Activated naive CD4-positive, alpha-beta T cell treated with Interleukin-2 at 50 U/mL for 16 hours (primary cell): ENCODE measurements at regions not wholly inside any gene's neighbourhood (a gene's known extent, or its start where the extent isn't known, plus 50 kb on each side); places are given as distances from the start of the nearest gene placed in this dataset.
"Not testable (repeated sequence)": the region's sequence is repeated elsewhere in the genome, so short reads cannot be mapped to it uniquely, and the experiment has no call there.

Source experiments
- DNase-seq: peaks from one replicate; pipeline ENCODE4 v3.0.0-alpha.2; 2020

DNA sequence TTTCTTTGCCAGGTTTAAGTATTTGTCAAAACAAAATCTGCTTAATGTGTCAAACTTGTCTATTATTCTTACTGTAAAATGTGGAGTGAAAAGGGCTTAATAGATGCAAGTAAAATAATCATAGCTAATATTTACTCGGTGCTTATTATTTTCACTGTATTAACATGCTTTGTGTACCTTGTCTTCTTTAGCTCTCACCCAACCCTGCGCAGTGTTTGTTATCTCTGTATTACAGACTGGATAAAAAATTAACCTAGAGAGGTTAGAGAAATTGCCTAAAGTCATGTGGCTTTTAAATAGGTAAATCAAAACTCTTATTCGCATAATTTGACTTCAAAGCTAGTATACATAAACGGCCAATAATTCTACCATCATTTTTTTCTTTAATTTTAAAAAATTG, 1864.8 kb downstream of the MAT2B start:
- DNase-seq, result no peak

DNA sequence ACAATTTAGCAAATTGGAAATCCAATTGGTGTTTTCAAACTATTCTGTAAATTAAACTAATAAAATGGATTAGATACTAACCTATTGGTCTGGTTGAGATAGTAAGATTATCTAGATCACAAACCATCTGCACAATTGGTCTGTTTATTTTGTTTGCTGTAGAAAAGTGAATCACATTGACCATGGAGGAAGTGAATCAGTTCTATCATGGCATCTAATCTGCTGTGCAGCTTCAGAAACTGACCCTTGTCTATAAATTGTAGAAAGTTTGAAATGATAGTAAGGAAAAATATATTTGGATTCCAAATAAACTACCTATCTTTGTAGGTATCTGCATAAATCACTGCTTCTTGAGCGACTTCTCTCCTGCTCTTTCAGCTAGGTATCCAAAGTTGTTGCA, 1865.4 kb downstream of the MAT2B start:
- DNase-seq, result no peak

DNA sequence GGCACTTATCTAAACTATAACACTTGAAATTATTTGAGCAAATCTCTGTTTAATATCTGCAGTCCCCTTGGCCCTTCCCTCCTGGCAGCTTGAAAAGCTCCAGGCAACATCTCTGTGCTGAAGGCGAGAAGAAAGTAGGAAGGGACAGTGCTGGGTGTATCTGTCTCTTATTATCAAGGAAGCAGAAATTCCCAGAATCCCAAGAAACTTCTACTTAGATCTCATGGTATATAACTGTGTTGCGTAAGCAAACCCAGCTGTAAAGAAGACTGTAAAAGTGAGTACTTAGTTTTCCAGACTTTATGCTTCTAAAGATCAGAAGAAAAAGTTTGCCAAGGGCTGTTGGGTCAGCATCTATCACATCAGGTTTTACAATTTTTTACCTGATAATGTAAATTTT, 1869.8 kb downstream of the MAT2B start:
- DNase-seq, result no peak

DNA sequence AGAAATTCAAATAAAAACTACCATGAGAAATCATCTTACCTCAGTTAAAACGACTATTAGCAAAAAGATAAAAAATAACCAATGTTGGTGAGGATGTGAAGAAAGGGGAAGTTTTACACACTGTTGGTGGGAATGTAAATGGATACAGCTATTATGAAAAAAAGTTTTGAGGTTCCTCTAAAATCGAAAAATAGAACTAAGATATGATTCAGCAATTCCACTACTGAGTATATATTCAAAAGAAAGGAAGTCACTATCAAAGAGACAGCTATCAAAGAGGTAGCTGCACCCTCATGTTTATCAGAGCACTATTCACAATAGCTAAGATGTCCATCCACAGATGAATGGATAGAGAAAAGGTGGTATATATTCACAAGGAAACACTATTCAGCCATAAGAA, 1888.4 kb downstream of the MAT2B start:
- DNase-seq, result no peak

DNA sequence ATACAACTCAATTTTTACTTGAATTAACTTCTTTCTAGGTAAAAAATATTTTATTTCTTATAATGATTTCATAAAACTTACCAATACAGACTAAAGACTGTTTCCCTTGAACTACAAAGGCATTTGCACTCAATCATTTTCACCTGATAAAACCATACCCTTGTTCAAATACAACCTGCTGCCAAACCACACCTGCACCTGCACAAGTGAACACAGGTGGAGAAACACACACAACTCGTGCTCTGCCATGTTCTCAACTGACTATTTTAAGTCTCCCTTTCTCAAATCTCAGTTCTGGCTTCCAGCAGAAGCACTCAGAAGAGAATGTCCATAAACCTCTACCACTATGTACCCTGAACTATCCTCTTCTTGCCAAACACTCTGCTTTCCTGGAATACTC, 1892.1 kb downstream of the MAT2B start:
- no peak for DNase-seq

DNA sequence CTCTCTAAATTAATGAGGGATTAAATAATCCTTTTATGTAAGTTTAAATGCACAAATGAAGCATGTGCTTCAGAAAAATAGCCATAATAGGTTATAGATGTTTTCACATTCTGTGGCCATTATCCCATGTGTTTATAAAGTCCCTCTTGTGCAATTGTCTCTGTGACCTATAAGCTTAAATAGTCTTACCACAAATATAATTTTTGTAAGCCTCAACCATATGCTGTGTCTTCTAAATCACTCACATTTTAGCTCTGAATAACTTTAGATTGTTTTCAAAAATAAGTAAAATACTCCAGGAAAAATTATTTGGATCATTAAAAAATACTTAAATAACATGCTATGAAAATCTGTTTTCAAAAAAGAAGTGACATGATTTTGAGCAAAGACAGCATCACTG, 1894.7 kb downstream of the MAT2B start:
- DNase-seq, result no peak

DNA sequence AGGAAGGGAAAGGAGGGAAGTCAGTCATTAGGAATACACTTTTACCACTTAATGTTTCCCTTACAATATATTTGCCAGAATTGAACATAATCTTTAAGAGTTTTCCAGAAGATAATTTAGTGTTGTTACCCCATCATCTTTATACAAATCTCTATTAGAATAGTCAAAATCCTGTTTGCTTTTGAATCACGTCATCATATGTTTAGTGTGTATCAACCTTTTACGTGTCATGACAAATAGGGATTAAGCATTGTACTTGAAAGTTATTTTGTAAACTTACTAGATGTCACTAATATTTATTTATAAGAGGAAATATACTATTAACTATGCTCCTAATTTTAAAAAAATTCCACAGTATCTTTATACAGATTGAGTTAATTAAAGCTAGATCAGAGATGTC, 1899.5 kb downstream of the MAT2B start:
- no peak for DNase-seq

DNA sequence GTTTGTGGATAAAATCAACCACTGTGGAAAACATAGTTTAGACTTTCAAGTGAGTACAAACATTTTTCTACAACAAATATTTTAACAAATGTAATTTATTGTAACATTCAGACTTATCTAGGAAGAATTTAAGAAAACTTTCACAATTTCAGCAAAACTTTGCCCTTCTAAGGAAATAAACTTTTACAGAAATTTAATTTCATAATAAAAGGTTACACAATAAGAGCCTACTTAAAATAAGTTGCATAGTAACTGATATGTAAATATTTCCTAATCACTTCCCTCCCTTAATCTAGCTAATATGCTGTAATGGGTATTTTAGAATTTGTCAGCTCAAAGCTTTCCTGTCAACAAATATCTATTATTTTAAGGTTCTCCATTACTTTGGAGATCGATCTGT, 1899.9 kb downstream of the MAT2B start:
- DNase-seq, result no peak

DNA sequence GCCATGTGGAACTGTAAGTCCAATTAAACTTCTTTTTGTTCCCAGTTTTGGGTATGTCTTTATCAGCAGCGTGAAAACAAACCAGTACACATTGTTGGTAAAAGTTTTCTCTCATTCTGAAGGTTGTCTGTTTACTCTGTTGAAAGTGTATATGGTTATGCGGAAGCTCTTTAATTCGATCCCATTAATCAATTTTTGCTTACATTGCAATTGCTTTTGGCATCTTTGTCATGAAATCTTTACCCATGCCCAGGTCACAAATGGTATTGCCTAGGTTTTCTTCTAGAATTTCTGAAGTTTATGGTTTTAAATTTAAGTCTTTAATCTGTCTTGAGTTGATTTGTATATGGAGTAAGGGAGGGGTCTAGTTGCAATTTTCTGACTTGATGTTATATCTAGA, 1901.9 kb downstream of the MAT2B start:
- no peak for DNase-seq

DNA sequence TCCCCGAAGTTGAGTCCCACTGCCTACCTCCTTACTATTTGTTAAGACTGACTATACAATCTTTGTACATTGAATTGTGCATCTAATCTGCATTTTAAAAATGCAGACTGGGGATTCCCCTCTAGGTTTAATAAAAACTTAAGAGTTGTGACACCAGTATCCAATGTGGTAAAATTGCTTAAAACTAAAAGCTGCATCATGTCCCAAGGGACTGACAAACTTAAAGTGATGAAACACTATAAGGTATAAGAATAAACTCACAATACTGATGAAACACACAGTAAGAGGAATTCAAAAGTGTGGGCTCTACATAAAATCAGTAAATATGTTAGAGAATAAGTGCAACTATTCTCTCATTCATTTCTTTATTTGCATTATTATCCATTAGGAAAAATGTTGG, 1905.1 kb downstream of the MAT2B start:
- no peak for DNase-seq

DNA sequence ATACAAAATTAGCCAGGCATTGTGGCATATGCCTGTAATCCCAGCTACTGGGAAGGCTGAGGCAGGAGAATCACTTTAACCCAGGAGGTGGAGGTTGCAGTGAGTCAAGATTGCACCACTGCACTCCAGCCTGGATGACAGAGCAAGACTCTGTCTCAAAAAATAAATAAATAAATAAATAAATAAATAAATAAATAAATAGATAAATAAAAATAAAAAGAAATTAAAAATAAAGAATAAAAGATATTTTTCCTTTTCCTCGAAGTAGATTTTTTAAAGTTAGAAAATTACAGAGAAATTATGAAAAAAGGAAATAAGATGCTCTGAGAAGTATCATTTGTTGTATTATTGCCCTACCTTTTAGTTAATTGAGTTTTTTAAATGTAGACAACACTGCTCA, 1906.1 kb downstream of the MAT2B start:
- not testable (repeated sequence) for DNase-seq

DNA sequence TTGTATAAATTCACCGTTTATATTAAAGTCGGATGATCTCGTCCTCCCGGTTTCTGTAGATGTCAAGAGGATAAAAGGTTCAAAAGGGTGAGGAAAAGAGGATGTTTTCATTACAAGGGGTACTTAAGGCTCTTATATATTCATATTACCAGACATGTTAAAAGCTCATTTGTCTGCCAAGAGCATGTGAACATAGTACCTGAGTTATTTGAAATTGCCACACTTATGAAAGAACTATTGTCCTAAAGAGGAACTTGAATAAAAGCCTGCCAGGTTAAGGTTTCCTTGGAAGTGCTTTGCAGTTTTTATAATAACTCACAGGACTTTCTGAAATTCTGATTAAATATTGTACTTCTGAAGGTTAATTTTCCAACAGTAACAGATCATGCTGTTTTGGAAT, 1915.1 kb downstream of the MAT2B start:
- no peak for DNase-seq

DNA sequence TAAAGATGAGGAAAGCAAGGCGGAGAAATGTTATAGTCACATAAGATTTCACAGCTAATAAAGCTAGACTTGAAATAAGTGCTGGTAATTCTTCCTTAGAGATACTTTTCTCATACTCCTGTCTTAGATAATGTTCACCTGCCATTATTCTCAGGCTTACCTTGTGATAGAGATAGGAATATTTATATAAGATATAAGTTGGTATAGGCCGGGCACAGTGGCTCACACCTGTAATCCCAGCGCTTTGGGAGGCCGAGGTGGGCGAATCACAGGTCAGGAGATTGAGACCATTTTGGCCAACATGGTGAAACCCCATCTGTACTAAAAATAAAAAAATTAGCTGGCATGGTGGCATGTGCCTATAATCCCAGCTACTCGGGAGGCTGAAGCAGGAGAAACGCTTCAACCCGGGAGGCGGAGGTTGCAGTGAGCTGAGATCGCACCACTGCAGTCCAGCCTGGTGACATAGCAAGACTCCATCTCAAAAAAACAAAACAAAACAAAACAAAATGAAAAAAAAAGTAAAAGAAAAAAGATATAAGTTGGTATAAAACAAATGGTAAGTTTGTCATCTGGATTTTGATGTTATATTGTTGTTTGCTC, 1918.4 kb downstream of the MAT2B start:
- no peak for DNase-seq

DNA sequence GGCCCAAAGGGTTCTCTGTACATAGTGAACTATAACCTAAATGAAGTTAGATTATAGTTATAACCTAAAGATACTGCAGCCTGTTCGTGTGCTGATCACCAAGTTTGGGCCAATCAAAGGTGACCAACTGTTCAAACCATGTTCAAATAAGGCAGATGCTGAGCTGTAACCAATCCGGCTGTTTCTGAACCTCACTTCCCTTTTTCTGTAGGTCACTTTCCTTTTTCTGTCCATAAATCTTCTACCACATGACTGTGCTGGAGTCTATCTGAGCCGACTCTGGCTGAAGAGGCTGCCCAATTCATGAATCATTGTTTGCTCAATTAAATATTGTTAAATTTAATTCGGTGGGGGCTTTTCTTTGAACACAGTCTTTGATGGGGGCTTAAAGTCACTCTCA, 1920.2 kb downstream of the MAT2B start:
- DNase-seq, result no peak

DNA sequence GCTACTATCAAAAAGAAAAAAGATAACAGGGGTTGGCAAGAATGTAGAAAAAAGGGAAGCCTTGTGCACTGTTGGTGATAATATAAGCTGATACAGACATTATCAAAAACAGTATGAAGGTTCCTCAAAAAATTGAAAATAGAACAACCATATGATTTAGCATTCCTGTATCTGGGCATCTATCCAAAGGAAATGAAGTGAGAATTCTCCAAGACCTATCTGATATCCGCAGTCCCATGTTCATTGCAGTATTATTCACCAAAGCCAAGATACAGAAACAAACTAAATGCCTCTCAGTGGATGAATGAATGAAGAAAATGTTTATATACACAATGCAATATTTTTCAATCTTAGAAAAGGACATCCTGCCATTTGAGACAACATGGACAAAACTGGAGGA, 1943.3 kb downstream of the MAT2B start:
- no peak for DNase-seq

DNA sequence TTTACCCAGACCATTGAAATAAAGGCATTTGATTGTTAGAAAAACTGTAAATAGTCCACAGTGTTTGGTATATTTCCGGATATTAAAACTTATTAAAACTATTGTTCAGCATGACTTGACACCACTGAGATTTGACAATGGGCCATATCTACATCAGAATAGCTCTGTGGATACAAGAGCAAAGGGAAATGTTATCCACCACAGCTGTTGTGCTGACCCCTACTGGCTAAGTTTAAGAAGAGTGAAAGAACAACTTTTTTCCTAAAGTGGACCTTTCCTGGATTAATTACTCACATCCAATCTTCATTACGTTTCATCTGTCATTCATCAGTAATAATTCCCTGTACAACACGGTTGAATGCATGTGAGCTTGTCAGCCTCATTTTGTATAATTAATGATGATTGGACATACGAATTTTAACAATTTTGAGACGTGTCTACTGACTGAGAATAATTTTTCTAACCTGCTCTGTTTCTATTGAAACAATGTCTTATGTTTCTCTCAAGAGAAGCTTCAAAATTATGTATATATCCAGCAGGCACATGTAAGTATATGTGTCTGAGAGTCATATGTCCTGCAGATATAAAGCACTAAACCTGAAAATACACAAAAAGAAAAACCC, 1952.6 kb downstream of the MAT2B start:
- no peak for DNase-seq

DNA sequence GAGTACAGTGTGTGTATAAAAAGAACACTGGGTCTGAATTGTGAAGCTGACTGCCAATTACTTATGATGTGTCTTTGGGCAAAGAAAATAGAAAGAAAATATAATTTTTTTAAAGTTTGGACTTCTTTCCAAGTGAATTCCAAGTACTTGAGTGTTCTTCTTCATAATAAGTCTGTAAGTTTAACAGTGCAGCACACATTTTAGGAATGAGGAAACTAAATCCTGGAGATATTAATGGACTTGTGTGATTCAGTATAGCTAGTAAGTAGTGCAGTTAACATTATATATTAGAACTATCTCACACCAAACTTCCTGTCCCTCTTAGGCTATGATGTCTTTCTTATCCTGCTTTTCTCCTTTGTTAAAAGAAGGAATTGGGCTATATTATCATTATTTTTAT, 1953.8 kb downstream of the MAT2B start:
- DNase-seq, result no peak

DNA sequence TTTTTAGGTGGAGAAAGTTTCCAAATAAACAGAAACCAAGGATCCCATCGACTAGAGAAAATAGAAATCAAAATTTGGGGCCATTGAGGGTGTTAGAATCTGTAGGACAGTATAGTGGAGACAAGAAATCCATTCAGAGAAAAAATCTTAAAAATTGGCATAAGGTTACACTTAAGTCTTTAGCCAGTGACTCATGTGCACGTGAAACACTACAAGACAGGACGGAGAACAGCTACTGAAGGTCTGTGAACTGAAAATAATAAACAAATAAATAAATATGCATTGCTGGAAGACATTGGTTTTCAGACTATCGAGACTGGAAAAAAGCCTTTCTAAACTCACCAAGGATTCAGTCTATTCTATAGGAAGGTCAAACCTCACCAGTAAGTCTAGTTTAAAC, 1955.5 kb downstream of the MAT2B start:
- DNase-seq, result no peak

DNA sequence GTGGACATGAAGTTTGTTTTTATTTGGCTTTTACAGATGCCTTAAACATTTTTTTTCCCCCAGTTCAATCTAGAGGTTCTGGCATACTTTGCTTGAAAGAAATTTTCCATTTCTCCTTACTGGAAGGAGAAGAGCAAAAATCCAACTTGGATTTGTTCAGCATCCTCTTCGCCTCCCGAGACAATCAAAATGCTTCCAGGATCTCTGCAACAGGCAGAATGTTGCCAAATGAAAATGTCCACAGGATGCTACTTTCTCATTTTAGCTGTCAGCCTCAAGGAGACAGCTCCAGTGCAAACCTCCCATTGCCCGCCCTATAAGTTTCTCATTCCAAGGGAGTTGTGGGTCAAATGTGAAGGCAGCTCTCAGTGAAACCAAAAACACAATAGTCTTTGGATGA, 1972.1 kb downstream of the MAT2B start:
- no peak for DNase-seq

DNA sequence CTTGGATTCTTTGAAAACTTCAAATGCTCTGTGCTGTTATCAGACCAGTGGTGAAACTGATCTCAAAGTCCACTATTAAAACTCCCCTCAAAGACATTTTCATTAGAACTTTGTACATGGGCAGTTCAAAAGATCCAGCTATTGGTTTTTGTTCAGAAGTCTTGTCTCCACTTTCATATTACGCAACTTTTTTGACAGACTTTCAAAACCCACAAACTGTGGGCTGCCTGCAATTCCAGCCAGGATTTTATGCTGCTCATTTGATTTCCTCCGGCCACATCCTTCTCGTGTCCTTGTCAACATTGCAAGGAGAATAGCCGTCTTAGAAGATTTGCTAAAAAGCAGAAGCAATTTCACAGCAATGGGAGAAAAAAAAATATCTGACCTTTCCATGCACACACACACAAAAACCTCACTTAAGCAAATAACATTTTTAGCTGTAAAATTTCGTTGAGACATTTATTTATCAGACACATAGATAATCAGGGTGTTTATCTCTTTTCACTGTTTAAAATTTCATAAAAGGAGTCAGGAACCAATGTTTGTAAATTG, 1990.5 kb downstream of the MAT2B start:
- DNase-seq, result no peak

DNA sequence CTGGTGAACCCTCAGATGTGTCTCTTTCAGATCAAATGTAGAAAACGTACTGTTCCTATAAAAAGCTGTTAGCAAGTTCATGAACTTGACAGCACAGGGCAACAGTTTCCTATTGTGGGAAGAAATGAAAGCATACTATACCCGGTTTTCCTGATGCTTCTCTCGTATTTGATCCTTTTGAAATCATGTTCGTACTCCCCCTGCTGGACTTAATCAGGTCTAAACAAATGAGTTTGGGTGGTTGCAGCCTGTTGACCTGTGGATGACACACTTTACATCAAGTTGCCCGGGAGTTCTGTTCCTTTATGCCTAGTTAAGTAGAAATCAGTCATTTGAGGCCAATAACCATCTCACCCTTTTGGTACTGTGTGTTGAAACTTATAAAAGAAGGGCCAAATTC, 1992.3 kb downstream of the MAT2B start:
- DNase-seq, result no peak

DNA sequence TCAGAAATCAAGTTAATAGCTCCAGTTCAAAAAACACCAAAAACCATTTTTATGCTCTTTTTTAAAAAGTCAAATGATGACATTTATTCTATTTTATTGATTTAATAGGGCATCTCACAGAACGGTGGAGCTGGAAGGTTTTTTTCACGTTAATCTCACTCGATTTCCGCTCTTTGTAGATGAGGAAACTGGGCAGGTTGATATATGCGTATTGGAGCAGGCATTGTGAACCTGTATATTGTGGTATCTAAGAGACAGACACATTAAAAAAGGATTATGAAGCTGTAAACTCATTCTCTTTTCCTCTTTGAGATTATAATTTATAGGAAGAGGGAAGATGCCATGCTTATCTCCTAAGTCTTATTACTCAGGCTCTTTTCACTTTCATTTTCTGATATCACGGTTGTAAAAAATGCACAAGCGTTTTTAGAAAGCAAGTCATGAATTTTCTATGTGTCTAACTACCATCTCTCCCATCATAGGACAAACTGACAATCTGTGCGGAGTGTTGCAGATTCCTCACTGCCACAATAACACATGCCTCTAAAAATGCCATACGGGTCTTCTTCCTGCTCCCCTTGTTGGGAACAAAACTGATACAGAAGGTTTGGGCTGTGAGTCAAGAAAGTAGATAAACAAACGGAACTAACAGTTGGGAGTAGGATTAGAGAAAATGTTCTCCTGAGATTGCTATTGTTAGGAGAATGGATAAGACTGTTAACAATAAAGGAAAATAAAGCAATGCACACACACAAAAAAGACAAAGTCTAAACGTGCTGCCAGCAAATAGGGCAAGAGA, 1997.7 kb downstream of the MAT2B start:
- DNase-seq, result no peak

DNA sequence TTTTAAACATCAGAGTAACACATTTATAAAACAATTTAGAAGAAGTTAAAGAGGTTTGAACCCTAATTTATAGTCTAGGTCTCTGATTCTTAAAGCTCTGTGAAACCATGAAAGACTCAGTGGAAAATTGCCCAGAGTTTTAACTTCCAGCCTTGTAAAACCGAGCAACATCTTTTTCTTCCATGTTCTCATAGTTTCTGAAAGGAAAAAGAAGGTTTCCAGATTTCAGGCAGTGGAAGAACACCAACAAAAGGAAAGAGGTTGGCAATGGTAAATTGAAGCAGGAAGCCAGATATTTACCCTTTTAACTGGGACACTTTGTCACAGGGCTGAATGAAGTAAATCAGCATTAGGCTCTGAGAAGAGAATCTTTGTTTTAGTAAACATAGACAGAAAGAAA, 1999.3 kb downstream of the MAT2B start:
- no peak for DNase-seq

DNA sequence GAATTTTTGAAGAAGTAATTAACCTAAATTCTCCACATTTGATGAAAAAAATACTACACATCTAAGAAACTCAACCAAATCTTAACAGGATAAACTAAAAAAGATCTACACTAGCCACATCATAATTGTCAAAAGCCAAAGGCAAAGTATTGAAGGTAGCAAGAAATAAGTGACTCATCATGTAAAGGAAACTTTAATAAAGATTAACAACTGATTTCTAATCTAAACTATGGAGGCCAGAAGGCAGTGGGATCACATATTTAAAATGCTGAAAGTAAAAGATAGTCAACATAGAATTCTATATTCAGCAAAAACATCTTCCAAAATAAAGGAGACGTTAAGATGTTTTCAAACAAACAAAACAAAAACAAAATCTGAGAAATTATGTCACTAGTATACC, 2002.9 kb downstream of the MAT2B start:
- DNase-seq, result no peak
